MM.1S (cell line): ENCODE measurements at regions not wholly inside any gene's neighbourhood (a gene's known extent, or its start where the extent isn't known, plus 50 kb on each side); places are given as distances from the start of the nearest gene placed in this dataset.
"Not testable (repeated sequence)": the region's sequence is repeated elsewhere in the genome, so short reads cannot be mapped to it uniquely, and the experiment has no call there.

Experiments
- DNase-seq: peaks from one replicate; pipeline ENCODE4 v3.0.0-alpha.2; 2015
- H2AFZ ChIP-seq: fragments of 300-600 bp; sonication (generic); 2 replicates; pipeline ENCODE4 v1.6.0; 2016; ENCODE audit warnings: antibody characterized with exemption, low read length
- H3F3A ChIP-seq: fragments of 300-600 bp; sonication (generic); 2 replicates; pipeline ENCODE4 v1.6.1; 2016; ENCODE audit warnings: mild to moderate bottlenecking, antibody characterized with exemption, low read length, moderate library complexity, mixed read lengths; ENCODE audit not compliant: insufficient read depth
- H3K27ac ChIP-seq: fragments of 300-600 bp; sonication (generic); 2 replicates; pipeline ENCODE4 v1.5.1; 2016; ENCODE audit warnings: mild to moderate bottlenecking, low read length
- H3K27me3 ChIP-seq: fragments of 300-600 bp; sonication (generic); replicated peaks from 2 replicates; pipeline ENCODE4 v1.6.0; 2016; ENCODE audit warnings: low read length; ENCODE audit not compliant: insufficient read depth
- H3K36me3 ChIP-seq: fragments of 300-600 bp; sonication (generic); replicated peaks from 2 replicates; pipeline ENCODE4 v1.6.1; 2016; ENCODE audit warnings: mild to moderate bottlenecking, low read length, mixed read lengths; ENCODE audit not compliant: insufficient read depth
- H3K4me1 ChIP-seq: fragments of 300-600 bp; sonication (generic); 2 replicates; pipeline ENCODE4 v1.6.1; 2016; ENCODE audit warnings: low read length, mixed read lengths
- H3K4me2 ChIP-seq: fragments of 300-600 bp; sonication (generic); 2 replicates; pipeline ENCODE4 v1.6.0; 2016; ENCODE audit warnings: low read depth, low read length
- H3K4me3 ChIP-seq: fragments of 300-600 bp; sonication (generic); 2 replicates; pipeline ENCODE4 v1.5.1; 2016; ENCODE audit warnings: low read length, mixed read lengths
- H3K79me2 ChIP-seq: fragments of 300-600 bp; sonication (generic); 2 replicates; pipeline ENCODE4 v1.6.1; 2016; ENCODE audit warnings: mixed run types, low read length, mixed read lengths
- H3K9ac ChIP-seq: fragments of 300-600 bp; sonication (generic); 2 replicates; pipeline ENCODE4 v1.6.1; 2016; ENCODE audit warnings: low read length, mixed read lengths
- H3K9me2 ChIP-seq: fragments of 300-600 bp; sonication (generic); replicated peaks from 2 replicates; pipeline ENCODE4 v1.6.1; 2016; ENCODE audit warnings: mild to moderate bottlenecking, low read length, mixed read lengths; ENCODE audit not compliant: insufficient read depth
- H3K9me3 ChIP-seq: fragments of 300-600 bp; sonication (generic); replicated peaks from 2 replicates; pipeline ENCODE4 v1.6.1; 2016; ENCODE audit warnings: mild to moderate bottlenecking, low read length, mixed read lengths; ENCODE audit not compliant: insufficient read depth
- H4K20me1 ChIP-seq: fragments of 300-600 bp; sonication (generic); 2 replicates; pipeline ENCODE4 v1.6.1; 2016; ENCODE audit warnings: mild to moderate bottlenecking, low read length, moderate library complexity, mixed read lengths; ENCODE audit not compliant: insufficient read depth
- CTCF ChIP-seq: fragments of 300-600 bp; sonication (generic); IDR thresholded peaks from 2 replicates; pipeline ENCODE4 v1.5.1; 2016; ENCODE audit warnings: antibody characterized with exemption, low read length, mixed read lengths
- EZH2 ChIP-seq: fragments of 300-600 bp; sonication (generic); optimal IDR thresholded peaks from 2 replicates; pipeline ENCODE3; 2017; ENCODE audit warnings: low read depth, mild to moderate bottlenecking, antibody characterized with exemption, low read length, mixed read lengths
- EZH2phosphoT487 ChIP-seq: fragments of 300-600 bp; sonication (generic); IDR thresholded peaks from 2 replicates; pipeline ENCODE4 v1.6.1; 2018; ENCODE audit warnings: antibody characterized with exemption, low read length

- H3K79me2 ChIP-seq, result no peaks in the 10 kb centered on the region
- H3K27me3 ChIP-seq, result no peaks in the 10 kb centered on the region
- no peaks in the 10 kb centered on the region for H3K9me3 ChIP-seq
Observed at GRCh38 chr5:164317676-164318075, 812.3 kb downstream of the MAT2B start.

GRCh38 chr5:164319161-164319560 lies 813.7 kb downstream of the MAT2B start:
- Histone ChIP-seq H3K4me3 (no peak overlapping the region), H4K20me1 (no peaks in the 10 kb centered on the region), H3F3A (no peaks in the 10 kb centered on the region), H2AFZ (no peak overlapping the region), H3K27me3 (no peaks in the 10 kb centered on the region), H3K9ac (no peak overlapping the region), H3K9me3 (no peaks in the 10 kb centered on the region), H3K4me2 (no peak overlapping the region), H3K27ac (no peak overlapping the region), H3K9me2 (no peaks in the 10 kb centered on the region), H3K4me1 (no peaks in the 10 kb centered on the region), H3K79me2 (no peaks in the 10 kb centered on the region), H3K36me3 (no peaks in the 10 kb centered on the region)
- DNase-seq, result no peak
- TF ChIP-seq EZH2 (no peak), EZH2phosphoT487 (no peak), CTCF (no peak)

More at GRCh38 chr5:164317676-164318075, 812.3 kb downstream of the MAT2B start:
- Histone ChIP-seq H3K4me2 (no peak overlapping the region), H3K36me3 (no peaks in the 10 kb centered on the region), H3K27ac (no peak overlapping the region), H3K4me1 (no peaks in the 10 kb centered on the region), H3F3A (no peaks in the 10 kb centered on the region), H3K4me3 (no peak overlapping the region), H3K9ac (no peak overlapping the region), H4K20me1 (no peaks in the 10 kb centered on the region), H3K9me2 (no peaks in the 10 kb centered on the region), H2AFZ (no peak overlapping the region)
- no peak for DNase-seq
- TF ChIP-seq EZH2phosphoT487 (no peak), EZH2 (no peak), CTCF (no peak)

GRCh38 chr5:164324239-164324638 lies 818.8 kb downstream of the MAT2B start:
- TF ChIP-seq CTCF (no peak), EZH2 (no peak), EZH2phosphoT487 (no peak)

GRCh38 chr5:164326219-164326618 lies 820.8 kb downstream of the MAT2B start:
- no peaks in the 10 kb centered on the region for H3K36me3 ChIP-seq
- H4K20me1 ChIP-seq, result no peaks in the 10 kb centered on the region
- H3K4me1 ChIP-seq, result no peaks in the 10 kb centered on the region
- H3K4me3 ChIP-seq, result no peak overlapping the region
- no peaks in the 10 kb centered on the region for H3F3A ChIP-seq
- no peak overlapping the region for H3K4me2 ChIP-seq
- TF ChIP-seq EZH2, result no peak
- peak; percentile 30 for TF ChIP-seq CTCF
- no peak for TF ChIP-seq EZH2phosphoT487
- H3K27me3 ChIP-seq, result no peaks in the 10 kb centered on the region
- H3K9me2 ChIP-seq, result no peaks in the 10 kb centered on the region
- H3K9me3 ChIP-seq, result no peaks in the 10 kb centered on the region
- H3K27ac ChIP-seq, result no peak overlapping the region
- no peak overlapping the region for H2AFZ ChIP-seq
- DNase-seq, result no peak
- no peaks in the 10 kb centered on the region for H3K79me2 ChIP-seq
- no peak overlapping the region for H3K9ac ChIP-seq

More at GRCh38 chr5:164324239-164324638, 818.8 kb downstream of the MAT2B start:
- no peak overlapping the region for H3K27ac ChIP-seq
- no peaks in the 10 kb centered on the region for H3K9me3 ChIP-seq
- no peaks in the 10 kb centered on the region for H3K36me3 ChIP-seq
- H4K20me1 ChIP-seq, result no peaks in the 10 kb centered on the region
- DNase-seq, result no peak
- H3K4me1 ChIP-seq, result no peaks in the 10 kb centered on the region
- H3K27me3 ChIP-seq, result no peaks in the 10 kb centered on the region
- H3K4me2 ChIP-seq, result no peak overlapping the region
- H3K9me2 ChIP-seq, result no peaks in the 10 kb centered on the region
- H3K9ac ChIP-seq, result no peak overlapping the region
- H3K4me3 ChIP-seq, result no peak overlapping the region
- H3K79me2 ChIP-seq, result no peaks in the 10 kb centered on the region
- H3F3A ChIP-seq, result no peaks in the 10 kb centered on the region
- no peak overlapping the region for H2AFZ ChIP-seq

- not testable (repeated sequence) for H3K9ac ChIP-seq, H3F3A ChIP-seq, H3K4me3 ChIP-seq, H3K9me2 ChIP-seq, H4K20me1 ChIP-seq, H3K9me3 ChIP-seq, H3K4me1 ChIP-seq, H3K27me3 ChIP-seq, H3K36me3 ChIP-seq, H2AFZ ChIP-seq, H3K27ac ChIP-seq, H3K4me2 ChIP-seq, H3K79me2 ChIP-seq, DNase-seq
Observed at GRCh38 chr5:164327166-164327565, 821.7 kb downstream of the MAT2B start.
